WTC11 (cell line): ENCODE measurements at regions not wholly inside any gene's neighbourhood (a gene's known extent, or its start where the extent isn't known, plus 50 kb on each side); places are given as distances from the start of the nearest gene placed in this dataset.
"Not testable (repeated sequence)": the region's sequence is repeated elsewhere in the genome, so short reads cannot be mapped to it uniquely, and the experiment has no call there.

Experiments
- ATAC-seq: fragments of 200-7000 bp; cut with Tn5 transposase; 2 replicates; pipeline ENCODE4 v1.10.0; 2021; ENCODE audit warnings: mild to moderate bottlenecking, moderate library complexity
- CTCF ChIA-PET: fragments of 300-600 bp; sonication (Branson Sonifier 250); formaldehyde crosslinking; loops from one replicate; lab custom pipeline; 2021; ENCODE audit warnings: antibody characterized with exemption; lab: Charles Lee
- POLR2A ChIA-PET: fragments of 350-600 bp; sonication (Branson Sonifier 250); formaldehyde crosslinking; loops from one replicate; lab custom pipeline; 2021; ENCODE audit warnings: antibody characterized with exemption; lab: Charles Lee
- DNase-seq: peaks from one replicate; pipeline ENCODE4 v3.0.0; 2021; ENCODE audit warnings: low spot score
- H3K27ac Mint-ChIP-seq: 2 replicates; pipeline ENCODE4 v1.8.0; 2021; ENCODE audit warnings: mixed read lengths
- H3K27me3 Mint-ChIP-seq: 2 replicates; pipeline ENCODE4 v1.8.0; 2021; ENCODE audit warnings: low read depth, mild to moderate bottlenecking, moderate library complexity, mixed read lengths
- H3K36me3 Mint-ChIP-seq: 2 replicates; pipeline ENCODE4 v1.8.0; 2021; ENCODE audit warnings: mixed read lengths
- H3K4me1 Mint-ChIP-seq: 2 replicates; pipeline ENCODE4 v1.8.0; 2022; ENCODE audit warnings: mixed read lengths
- H3K4me3 Mint-ChIP-seq: 2 replicates; pipeline ENCODE4 v1.8.0; 2021; ENCODE audit warnings: mild to moderate bottlenecking, moderate library complexity, mixed read lengths
- H3K9me3 Mint-ChIP-seq: 2 replicates; pipeline ENCODE4 v1.8.0; 2021; ENCODE audit warnings: mixed read lengths
- ETV6 ChIP-seq: sonication (generic); formaldehyde crosslinking; IDR thresholded peaks from 2 replicates; pipeline ENCODE4 v1.8.1; 2022; ENCODE audit warnings: mild to moderate bottlenecking, missing genetic modification reagents
- GRHL2 ChIP-seq: fragments of 250-450 bp; sonication (Bioruptor Pico); IDR thresholded peaks from 2 replicates; pipeline ENCODE4 v1.8.0; 2022; ENCODE audit warnings: mild to moderate bottlenecking, moderate library complexity; ENCODE audit not compliant: insufficient replicate concordance, severe bottlenecking
- ZBTB21 ChIP-seq: sonication (generic); formaldehyde crosslinking; IDR thresholded peaks from 2 replicates; pipeline ENCODE4 v1.8.1; 2023; ENCODE audit warnings: mild to moderate bottlenecking, missing genetic modification reagents, borderline replicate concordance

GRCh38 chr6:127397729-127398630 lies 54.6 kb upstream of the ECHDC1 start:
- ATAC-seq: no peak
- POLR2A ChIA-PET: no interaction called here
- DNase-seq: no peak
- TF ChIP-seq ZBTB21 (CRISPR knock-in tag): no peak
- TF ChIP-seq GRHL2 (CRISPR knock-in tag): no peak
- no peak for TF ChIP-seq ETV6 (CRISPR knock-in tag)
- peaks cover 3% of the 10 kb centered on the region for H3K4me1 Mint-ChIP-seq
- peak overlapping the region; percentile 31; the same call in 1 of the 2 replicates for H3K27ac Mint-ChIP-seq
- H3K9me3 Mint-ChIP-seq: peaks cover 11% of the 10 kb centered on the region
- CTCF ChIA-PET: no interaction called here
- H3K36me3 Mint-ChIP-seq: no peaks in the 10 kb centered on the region
- no peak overlapping the region for H3K4me3 Mint-ChIP-seq
- no peaks in the 10 kb centered on the region for H3K27me3 Mint-ChIP-seq

- H3K36me3 Mint-ChIP-seq, H3K27me3 Mint-ChIP-seq: not testable (repeated sequence)
Measured at GRCh38 chr6:127397171-127397597, 53.8 kb upstream of the ECHDC1 start.

More at GRCh38 chr6:127397171-127397597, 53.8 kb upstream of the ECHDC1 start:
- H3K4me1 Mint-ChIP-seq, CTCF ChIA-PET, H3K4me3 Mint-ChIP-seq, DNase-seq, H3K27ac Mint-ChIP-seq, ATAC-seq, POLR2A ChIA-PET: not testable (repeated sequence)
- H3K9me3 Mint-ChIP-seq: peaks cover 11% of the 10 kb centered on the region
